Gastroesophageal sphincter (tissue), 4 donors: ENCODE measurements at regions not wholly inside any gene's neighbourhood (a gene's known extent, or its start where the extent isn't known, plus 50 kb on each side); places are given as distances from the start of the nearest gene placed in this dataset.

Source experiments
- ATAC-seq: fragments of 150-250 bp; one replicate; pipeline ENCODE4 v1.9.1; 2016; ENCODE audit warnings: mild to moderate bottlenecking, moderate library complexity
- H3K27ac ChIP-seq, 4 donors: fragments of 200-600 bp; sonication (generic) in 3 of 4; 1 replicate in 3 of 4; 2 replicates in 1 of 4; pipeline ENCODE4 v1.5.1; 2016 to 2019
- H3K27me3 ChIP-seq: fragments of 200-600 bp; sonication (generic); one replicate; pipeline ENCODE4 v1.5.1; 2019
- H3K36me3 ChIP-seq, 2 donors: fragments of 200-600 bp; sonication (generic); one replicate each; pipeline ENCODE4 v1.5.1; 2019; ENCODE audit warnings: control low read depth in 1 of 2
- H3K4me1 ChIP-seq, 3 donors: fragments of 200-600 bp; sonication (generic); 1 replicate in 2 of 3; 2 replicates in 1 of 3; pipeline ENCODE4 v1.5.1; 2016 to 2019; ENCODE audit warnings: control low read depth in 2 of 3
- H3K4me3 ChIP-seq, 2 donors: fragments of 200-600 bp; sonication (generic); one replicate each; pipeline ENCODE4 v1.5.1; 2019; ENCODE audit warnings: mild to moderate bottlenecking in 1 of 2, moderate library complexity in 1 of 2
- H3K9me3 ChIP-seq, 3 donors: fragments of 200-600 bp; sonication (generic); one replicate each; pipeline ENCODE4 v1.5.1; 2017 to 2019; ENCODE audit warnings: control low read depth in 2 of 3
- EP300 ChIP-seq: sonication (generic); formaldehyde crosslinking; IDR thresholded peaks from one replicate; pipeline ENCODE4 v1.6.1; 2017; ENCODE audit warnings: antibody characterized with exemption, mild to moderate bottlenecking
- POLR2A ChIP-seq, 2 donors: fragments of 450-650 bp; IDR thresholded peaks; one replicate each; pipeline ENCODE4 v1.6.1; 2017; ENCODE audit warnings: antibody characterized with exemption in 2 of 2, mild to moderate bottlenecking in 2 of 2, moderate library complexity in 1 of 2
- POLR2AphosphoS5 ChIP-seq: sonication (generic); formaldehyde crosslinking; IDR thresholded peaks from one replicate; pipeline ENCODE4 v1.6.1; 2017; ENCODE audit warnings: antibody characterized with exemption
- WGBS, 2 donors: methylation state at CpG; one replicate each; pipeline ENCODE4 v1.1.5; 2018; ENCODE audit warnings: low coverage in 1 of 2; 5-methylcytosine and 5-hydroxymethylcytosine counted together
- TF ChIP-seq, protein P1 (sequence below), 4 experiments: fragments of 200-600 bp in 2 of 4; fragments of 450-650 bp in 2 of 4; sonication (generic) in 1 of 4; IDR thresholded peaks; one replicate each; pipeline ENCODE4 v1.5.1; 2017 to 2019; ENCODE audit warnings: antibody characterized with exemption in 4 of 4, mild to moderate bottlenecking in 2 of 4, moderate library complexity in 2 of 4

- H3K4me1 ChIP-seq: peaks cover 0 to 8% (median 0%) of the 10 kb centered on the region in 3 donors
- H3K9me3 ChIP-seq: no peaks in the 10 kb centered on the region
- H3K4me3 ChIP-seq: no peak overlapping the region
- no peak for ATAC-seq
- no peak for TF ChIP-seq POLR2AphosphoS5
- TF ChIP-seq, protein P1, sequence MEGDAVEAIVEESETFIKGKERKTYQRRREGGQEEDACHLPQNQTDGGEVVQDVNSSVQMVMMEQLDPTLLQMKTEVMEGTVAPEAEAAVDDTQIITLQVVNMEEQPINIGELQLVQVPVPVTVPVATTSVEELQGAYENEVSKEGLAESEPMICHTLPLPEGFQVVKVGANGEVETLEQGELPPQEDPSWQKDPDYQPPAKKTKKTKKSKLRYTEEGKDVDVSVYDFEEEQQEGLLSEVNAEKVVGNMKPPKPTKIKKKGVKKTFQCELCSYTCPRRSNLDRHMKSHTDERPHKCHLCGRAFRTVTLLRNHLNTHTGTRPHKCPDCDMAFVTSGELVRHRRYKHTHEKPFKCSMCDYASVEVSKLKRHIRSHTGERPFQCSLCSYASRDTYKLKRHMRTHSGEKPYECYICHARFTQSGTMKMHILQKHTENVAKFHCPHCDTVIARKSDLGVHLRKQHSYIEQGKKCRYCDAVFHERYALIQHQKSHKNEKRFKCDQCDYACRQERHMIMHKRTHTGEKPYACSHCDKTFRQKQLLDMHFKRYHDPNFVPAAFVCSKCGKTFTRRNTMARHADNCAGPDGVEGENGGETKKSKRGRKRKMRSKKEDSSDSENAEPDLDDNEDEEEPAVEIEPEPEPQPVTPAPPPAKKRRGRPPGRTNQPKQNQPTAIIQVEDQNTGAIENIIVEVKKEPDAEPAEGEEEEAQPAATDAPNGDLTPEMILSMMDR (IDR thresholded peaks at IDR 0.05): no peak
- TF ChIP-seq POLR2A (IDR thresholded peaks at IDR 0.05): no peak
- TF ChIP-seq EP300: no peak
- no peaks in the 10 kb centered on the region for H3K36me3 ChIP-seq
- no peak overlapping the region for H3K27ac ChIP-seq
- no peaks in the 10 kb centered on the region for H3K27me3 ChIP-seq
Measured at GRCh38 chr16:59295474-59295873, 561.4 kb upstream of the GOT2 start.

DNA sequence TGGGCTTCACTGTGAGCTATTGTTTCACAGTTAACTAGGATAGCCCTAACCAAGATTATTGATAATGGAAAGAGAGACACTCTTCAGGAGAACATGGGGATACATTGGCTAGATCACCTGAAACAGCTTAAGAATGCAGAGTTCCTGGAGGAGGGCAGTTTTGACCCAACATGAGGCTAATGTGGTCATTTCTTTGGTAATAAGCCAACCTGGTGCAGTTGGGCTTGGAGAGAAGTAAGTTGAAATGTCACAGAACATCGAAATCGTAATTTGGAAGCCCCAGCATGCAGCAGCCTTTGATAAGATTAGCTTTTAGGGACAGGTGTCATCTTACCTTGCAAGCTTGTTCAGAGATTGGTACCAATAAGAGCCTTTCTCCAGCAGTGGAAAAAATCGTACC is 556.6 kb upstream of the GOT2 start:
- ATAC-seq: no peak
- H3K4me3 ChIP-seq: no peak overlapping the region
- 85 to 96% methylated on average over 3 of the region's 3 CpGs for WGBS, 2 donors
- peaks cover 0 to under 1% (median 0%) of the 10 kb centered on the region in 3 donors for H3K4me1 ChIP-seq
- no peak for TF ChIP-seq EP300
- TF ChIP-seq POLR2AphosphoS5: no peak
- no peak for TF ChIP-seq POLR2A (IDR thresholded peaks at IDR 0.05)
- TF ChIP-seq, protein P1 (IDR thresholded peaks at IDR 0.05): no peak
- no peaks in the 10 kb centered on the region for H3K36me3 ChIP-seq
- H3K9me3 ChIP-seq: no peaks in the 10 kb centered on the region
- no peaks in the 10 kb centered on the region for H3K27me3 ChIP-seq
- no peak overlapping the region for H3K27ac ChIP-seq

- TF ChIP-seq, protein P1 (IDR thresholded peaks at IDR 0.05): no peak
- TF ChIP-seq POLR2AphosphoS5: no peak
- TF ChIP-seq EP300: no peak
- H3K4me1 ChIP-seq: no peaks in the 10 kb centered on the region
- peaks cover 0 to 12% (median 0%) of the 10 kb centered on the region in 3 donors for H3K9me3 ChIP-seq
- no peak overlapping the region for H3K27ac ChIP-seq
- WGBS, 2 donors: 57 to 63% methylated on average over 3 of the region's 3 CpGs
- no peak overlapping the region for H3K4me3 ChIP-seq
- no peak for ATAC-seq
- H3K36me3 ChIP-seq: no peaks in the 10 kb centered on the region
- H3K27me3 ChIP-seq: no peaks in the 10 kb centered on the region
Measured at GRCh38 chr16:59289151-59289550, 555.0 kb upstream of the GOT2 start.

- H3K4me3 ChIP-seq: no peak overlapping the region
- H3K9me3 ChIP-seq: no peaks in the 10 kb centered on the region
- no peaks in the 10 kb centered on the region for H3K36me3 ChIP-seq
- H3K27me3 ChIP-seq: no peaks in the 10 kb centered on the region
- H3K27ac ChIP-seq: no peak overlapping the region
- TF ChIP-seq, protein P1 (IDR thresholded peaks at IDR 0.05): no peak
- TF ChIP-seq POLR2A (IDR thresholded peaks at IDR 0.05) (no peak), POLR2AphosphoS5 (no peak)
- ATAC-seq: no peak
- H3K4me1 ChIP-seq: no peaks in the 10 kb centered on the region
- 42 to 55% methylated on average over 3 of the region's 3 CpGs for WGBS, 2 donors
Measured at GRCh38 chr16:59274141-59274540, 540.0 kb upstream of the GOT2 start.

GRCh38 chr16:59263955-59264354 is 529.8 kb upstream of the GOT2 start:
- Histone ChIP-seq H3K4me1 (no peaks in the 10 kb centered on the region), H3K9me3 (no peaks in the 10 kb centered on the region), H3K4me3 (no peak overlapping the region), H3K36me3 (no peaks in the 10 kb centered on the region), H3K27ac (no peak overlapping the region), H3K27me3 (no peaks in the 10 kb centered on the region)
- WGBS, 2 donors: 64 to 69% methylated on average over 2 to 4 of the region's 4 CpGs
- TF ChIP-seq, protein P1 (IDR thresholded peaks at IDR 0.05): no peak
- TF ChIP-seq EP300: no peak
- TF ChIP-seq POLR2AphosphoS5: no peak
- TF ChIP-seq POLR2A (IDR thresholded peaks at IDR 0.05): no peak
- no peak for ATAC-seq
